Midbrain (tissue), 1 donor: ENCODE measurements at regions not wholly inside any gene's neighbourhood (a gene's known extent, or its start where the extent isn't known, plus 50 kb on each side); places are given as distances from the start of the nearest gene placed in this dataset.
"Not testable (repeated sequence)": the region's sequence is repeated elsewhere in the genome, so short reads cannot be mapped to it uniquely, and the experiment has no call there.

Experiments
- DNase-seq: peaks from one replicate; lab custom pipeline; 2025; lab: John Stamatoyannopoulos, UW

DNA sequence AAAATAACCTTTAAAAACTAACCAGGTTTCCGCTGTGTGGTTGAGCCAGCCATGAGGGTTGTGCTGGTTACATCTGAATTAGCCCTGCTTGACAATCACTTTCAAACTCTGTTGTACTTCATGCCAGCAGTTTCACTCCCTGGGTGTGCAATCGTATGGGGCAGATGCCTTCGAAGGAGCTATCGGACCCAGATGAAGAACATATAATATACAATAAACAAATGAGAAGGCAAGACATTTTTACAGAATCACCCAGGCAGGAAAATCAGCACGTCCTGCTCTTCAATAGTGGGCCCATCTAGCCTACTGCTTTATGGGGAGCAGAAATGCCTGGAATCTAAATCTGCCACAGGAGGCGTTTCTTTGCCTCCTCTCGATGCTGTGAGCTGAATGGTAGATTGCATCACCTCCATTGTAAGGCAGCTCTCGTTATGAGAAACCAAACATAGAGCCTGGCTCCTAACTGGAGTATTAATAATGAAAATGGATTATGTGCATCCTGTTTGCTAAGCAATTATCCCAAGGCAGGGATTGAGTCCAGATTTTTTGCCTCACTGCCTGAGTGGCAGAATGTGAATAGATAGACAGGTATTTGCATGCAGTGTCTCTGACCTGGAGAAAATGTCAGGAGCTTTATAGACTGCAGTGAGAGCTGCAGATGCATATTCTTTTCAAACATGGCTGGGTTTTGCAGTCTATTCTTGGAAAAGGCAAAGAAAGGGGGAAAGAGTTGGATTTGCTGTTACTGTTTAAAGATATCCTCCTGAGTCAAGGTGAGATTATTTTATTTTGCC, 143.3 kb upstream of the SMARCA2 start:
- no peak for DNase-seq

- no peak for DNase-seq
These were observed 139.8 kb upstream of the SMARCA2 start for GRCh38 chr9:1875251-1875851.

GRCh38 chr9:1875921-1876448, 139.2 kb upstream of the SMARCA2 start:
- no peak for DNase-seq

GRCh38 chr9:1876891-1877496, 138.2 kb upstream of the SMARCA2 start:
- no peak for DNase-seq

DNA sequence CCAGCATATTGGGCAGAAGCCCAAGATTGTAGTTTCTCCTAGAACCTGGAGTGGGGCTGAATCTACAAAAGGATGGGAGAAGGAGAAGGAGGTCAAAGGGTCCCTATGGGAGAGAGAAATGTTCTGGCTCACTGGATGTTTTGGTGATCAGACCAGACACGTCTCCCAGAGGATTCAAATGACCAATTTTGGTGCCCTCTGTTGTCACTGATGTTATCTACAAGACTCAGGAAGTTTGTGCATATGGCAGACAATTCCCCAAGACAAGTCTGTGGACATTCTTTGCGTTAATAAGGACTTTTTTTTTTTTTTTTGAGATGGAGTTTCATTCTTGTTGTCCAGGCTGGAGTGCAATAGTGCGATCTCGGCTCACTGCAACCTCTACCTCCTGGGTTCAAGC, 137.2 kb upstream of the SMARCA2 start:
- no peak for DNase-seq

GRCh38 chr9:1878811-1879210, 136.3 kb upstream of the SMARCA2 start:
- no peak for DNase-seq

DNA sequence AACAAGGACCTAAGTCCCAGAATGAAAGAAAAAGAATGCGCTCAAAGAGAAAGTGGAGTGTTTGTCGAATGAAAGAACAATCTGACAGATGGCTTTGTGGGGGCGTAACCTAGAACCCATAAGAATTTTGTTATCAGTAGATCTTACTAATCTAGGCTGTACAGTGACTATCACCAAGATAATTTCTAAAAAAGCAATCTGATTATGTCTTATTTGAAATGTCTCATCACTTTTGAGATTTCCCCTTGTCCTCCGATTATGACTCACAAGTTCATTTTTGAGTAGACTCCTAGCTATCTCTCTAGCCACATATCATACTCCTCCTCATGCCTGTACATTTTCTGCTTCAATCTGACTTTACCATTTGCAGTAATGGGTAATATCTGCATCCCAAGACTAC, 135.6 kb upstream of the SMARCA2 start:
- DNase-seq, result no peak

GRCh38 chr9:1880038-1880565, 135.0 kb upstream of the SMARCA2 start:
- DNase-seq, result no peak

- no peak for DNase-seq
These were observed 133.3 kb upstream of the SMARCA2 start for GRCh38 chr9:1881708-1882295.

- DNase-seq, result no peak
These were observed 132.3 kb upstream of the SMARCA2 start for GRCh38 chr9:1882711-1883403.

GRCh38 chr9:1890201-1890600, 124.9 kb upstream of the SMARCA2 start:
- DNase-seq, result no peak

DNA sequence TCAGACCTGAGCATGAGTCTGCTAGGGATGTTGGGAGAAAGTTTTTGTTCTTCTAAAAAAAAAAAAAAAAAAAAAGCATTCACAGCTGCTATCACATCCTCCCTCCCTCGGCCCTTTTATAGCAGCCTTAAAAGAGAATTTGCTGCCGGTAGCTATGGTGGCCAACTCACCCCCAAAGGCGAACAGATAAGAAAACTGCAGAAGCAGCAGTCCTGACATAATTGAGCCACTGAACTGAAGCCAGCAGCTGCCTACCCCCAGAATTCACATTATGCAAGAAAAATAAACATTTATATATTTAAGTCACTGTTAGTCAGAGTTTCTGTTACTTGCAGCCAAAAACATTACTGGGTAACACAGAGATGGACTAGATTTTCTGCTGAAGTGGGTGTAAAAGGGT, 124.3 kb upstream of the SMARCA2 start:
- no peak for DNase-seq

- DNase-seq, result not testable (repeated sequence)
These were observed 112.0 kb upstream of the SMARCA2 start for GRCh38 chr9:1903080-1903704.

DNA sequence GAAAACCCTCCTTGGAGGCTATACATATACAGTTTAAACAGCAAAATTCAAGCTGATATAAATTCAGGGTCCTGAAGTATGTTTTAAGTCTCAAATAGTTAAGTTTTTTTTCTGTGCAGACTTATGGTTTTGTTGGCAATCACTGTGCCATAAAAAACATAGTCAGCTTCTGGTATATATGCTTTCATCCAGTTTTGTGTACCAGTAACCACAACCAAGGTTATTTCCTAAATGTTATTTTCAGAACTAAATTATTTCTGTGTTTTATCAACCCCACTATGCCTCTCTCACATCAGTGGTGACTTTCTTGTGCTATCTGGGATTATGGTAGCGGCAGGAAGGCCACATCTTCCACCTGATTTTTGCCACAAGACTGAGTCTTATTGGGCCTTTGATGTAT, 107.7 kb upstream of the SMARCA2 start:
- DNase-seq, result no peak

DNA sequence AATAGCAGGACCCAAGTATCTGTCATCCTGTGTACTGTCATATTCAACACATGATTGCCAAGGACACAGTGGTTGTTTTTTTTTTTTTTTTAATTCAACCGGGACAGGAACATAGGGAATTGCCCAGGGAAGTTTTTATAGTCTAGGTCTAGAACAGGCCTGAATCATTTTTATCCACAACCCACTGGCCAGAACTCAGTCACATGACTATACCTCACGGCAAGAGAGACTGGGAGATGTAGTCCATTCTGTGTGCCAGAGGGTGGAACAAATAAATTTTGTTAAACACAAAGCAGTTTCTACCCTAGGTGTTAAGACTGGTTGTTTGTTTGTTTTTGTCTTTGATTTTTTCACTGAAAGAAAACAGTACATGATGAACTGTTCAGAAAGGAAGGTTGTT, 105.8 kb upstream of the SMARCA2 start:
- DNase-seq, result no peak

DNA sequence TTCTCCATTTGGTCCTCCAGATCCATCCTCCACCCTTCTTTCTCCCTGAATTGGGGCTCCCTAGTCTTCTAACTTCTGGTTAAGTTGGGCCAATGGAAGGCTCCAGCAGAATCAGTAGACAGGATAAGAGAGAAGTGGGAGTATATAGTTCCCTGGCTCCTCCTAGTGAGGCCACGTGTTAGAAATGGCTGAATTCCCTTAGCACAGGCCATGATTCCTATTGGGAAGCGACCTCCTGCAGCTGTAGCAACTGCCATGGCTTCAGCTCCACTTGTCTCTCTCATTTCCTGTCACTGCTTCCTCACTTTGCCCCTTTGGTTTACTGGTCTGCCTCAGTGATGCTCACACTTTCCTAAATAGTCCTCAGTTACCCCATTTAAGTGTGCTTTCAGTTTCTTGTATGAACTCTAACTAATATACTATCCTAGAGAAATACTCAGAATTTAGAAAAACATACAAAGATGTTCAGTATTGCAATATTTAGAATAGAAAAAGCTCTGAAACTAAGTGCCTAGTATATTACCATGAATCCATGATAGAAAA, 104.8 kb upstream of the SMARCA2 start:
- no peak for DNase-seq

GRCh38 chr9:1913631-1914330, 101.4 kb upstream of the SMARCA2 start:
- DNase-seq, result no peak

DNA sequence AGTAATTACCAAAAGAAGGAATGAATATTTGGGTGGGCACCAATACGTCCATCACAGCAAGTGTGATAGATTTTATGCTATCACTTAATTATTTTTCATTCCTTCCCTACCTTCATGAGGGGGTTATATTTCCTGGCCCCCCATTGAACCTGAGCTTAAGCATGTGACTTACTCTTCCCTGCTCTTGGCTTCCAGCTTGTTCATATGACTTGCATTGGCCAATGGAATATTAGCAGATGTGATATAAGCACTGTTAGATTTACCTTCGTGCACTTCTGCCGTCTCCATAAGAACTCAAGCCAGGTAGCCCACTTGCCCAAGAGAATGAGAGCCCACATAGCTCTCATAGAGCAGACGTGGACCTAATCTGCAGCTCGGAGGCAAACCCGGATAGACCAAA, 99.1 kb upstream of the SMARCA2 start:
- no peak for DNase-seq

GRCh38 chr9:1916655-1917054, 98.5 kb upstream of the SMARCA2 start:
- no peak for DNase-seq

DNA sequence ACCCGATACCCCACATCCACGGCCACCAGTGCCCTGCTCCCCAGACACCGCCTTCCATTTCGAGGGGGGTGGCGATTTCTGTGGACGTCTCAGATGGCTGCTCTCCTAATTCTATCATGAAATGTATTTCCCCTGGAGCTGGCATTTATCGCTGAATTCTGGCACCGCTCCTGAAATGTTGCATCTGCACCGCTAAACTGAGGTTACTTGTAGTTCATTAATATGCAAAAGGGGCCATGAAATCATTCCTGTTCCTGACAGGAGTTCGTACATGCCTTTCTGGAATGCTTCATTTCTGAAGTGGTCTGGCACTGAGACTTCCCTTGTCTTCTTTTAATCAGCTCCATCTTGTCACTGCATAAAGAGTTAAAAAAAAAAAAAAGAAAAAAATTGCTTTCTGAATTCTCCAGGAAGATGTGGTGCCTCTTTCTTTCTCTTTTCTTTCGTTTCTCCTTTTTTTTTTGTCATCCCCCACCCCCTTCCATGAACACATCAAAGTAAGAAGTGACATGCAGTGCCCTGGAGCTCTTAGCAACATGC, 97.7 kb upstream of the SMARCA2 start:
- no peak for DNase-seq
